Body of pancreas (tissue), 4 donors: ENCODE measurements at regions not wholly inside any gene's neighbourhood (a gene's known extent, or its start where the extent isn't known, plus 50 kb on each side); places are given as distances from the start of the nearest gene placed in this dataset.
A peak's percentile ranks its signal among the peaks of the same experiment; 100 is the strongest.

Experiments
- ATAC-seq: fragments of 150-250 bp; one replicate; pipeline ENCODE4 v1.9.1; 2016
- DNase-seq, 4 donors: peaks; one replicate each; pipeline ENCODE4 v3.0.0-alpha.2; 2019
- H3K27ac ChIP-seq, 4 donors: fragments of 200-600 bp; sonication (generic); 1 replicate in 3 of 4; 2 replicates in 1 of 4; pipeline versions ENCODE4 v1.5.1 to v1.6.1; 2016 to 2019; ENCODE audit warnings: mild to moderate bottlenecking in 1 of 4, mixed read lengths in 1 of 4, moderate library complexity in 1 of 4
- H3K27me3 ChIP-seq, 2 donors: fragments of 200-600 bp; sonication (generic); one replicate each; pipeline ENCODE4 v1.6.0; 2016; ENCODE audit warnings: mild to moderate bottlenecking in 1 of 2
- H3K36me3 ChIP-seq, 2 donors: fragments of 200-600 bp; sonication (generic); replicated peaks in 1 of 2; 2 replicates each; pipeline ENCODE4 v1.5.1; 2016; ENCODE audit warnings: low read depth in 2 of 2; ENCODE audit not compliant: insufficient read depth in 1 of 2
- H3K4me1 ChIP-seq: fragments of 200-600 bp; sonication (generic); one replicate; pipeline ENCODE4 v1.6.0; 2016
- H3K4me3 ChIP-seq, 2 donors: fragments of 200-600 bp; sonication (generic); 1 replicate in 1 of 2; 2 replicates in 1 of 2; pipeline ENCODE4 v1.5.1; 2016 to 2019
- H3K9me3 ChIP-seq, 3 donors: fragments of 200-600 bp; sonication (generic); 1 replicate in 2 of 3; 2 replicates in 1 of 3; pipeline ENCODE4 v1.5.1; 2016
- CTCF ChIP-seq, 7 experiments: fragments of 450-650 bp in 4 of 7; fragments of 200-600 bp in 3 of 7; sonication (generic) in 3 of 7; IDR thresholded peaks; one replicate each; pipeline ENCODE4 v1.5.1; 2016 to 2019; ENCODE audit warnings: antibody characterized with exemption in 7 of 7
- POLR2A ChIP-seq, 3 donors: fragments of 450-650 bp; IDR thresholded peaks; one replicate each; pipeline ENCODE4 v1.6.1; 2016; ENCODE audit warnings: antibody characterized with exemption in 3 of 3, mild to moderate bottlenecking in 2 of 3
- WGBS, 2 donors: methylation state at CpG; one replicate each; pipeline ENCODE4 v1.1.5; 2017; 5-methylcytosine and 5-hydroxymethylcytosine counted together
- intact Hi-C: fragments of 100-400 bp; cut with DNase I; formaldehyde crosslinking; loops from one replicate; pipeline ENCODE4 v1.15.1; 2023

- no peak for TF ChIP-seq CTCF (IDR thresholded peaks at IDR 0.05)
- TF ChIP-seq POLR2A (IDR thresholded peaks at IDR 0.05) = no peak
- ATAC-seq (no peak), DNase-seq (no peak)
- peaks cover 18% of the 10 kb centered on the region for H3K4me1 ChIP-seq
- H3K36me3 ChIP-seq = no peaks in the 10 kb centered on the region
- H3K9me3 ChIP-seq = no peaks in the 10 kb centered on the region
- intact Hi-C loops = no loop called here
- no peak overlapping the region for H3K4me3 ChIP-seq
- no peak overlapping the region for H3K27ac ChIP-seq
- 74 to 81% methylated on average over 13 of the region's 13 CpGs for WGBS, 2 donors
- no peaks in the 10 kb centered on the region for H3K27me3 ChIP-seq
Observed at GRCh38 chr2:120622159-120622869, 113.4 kb upstream of the GLI2 start.

DNA sequence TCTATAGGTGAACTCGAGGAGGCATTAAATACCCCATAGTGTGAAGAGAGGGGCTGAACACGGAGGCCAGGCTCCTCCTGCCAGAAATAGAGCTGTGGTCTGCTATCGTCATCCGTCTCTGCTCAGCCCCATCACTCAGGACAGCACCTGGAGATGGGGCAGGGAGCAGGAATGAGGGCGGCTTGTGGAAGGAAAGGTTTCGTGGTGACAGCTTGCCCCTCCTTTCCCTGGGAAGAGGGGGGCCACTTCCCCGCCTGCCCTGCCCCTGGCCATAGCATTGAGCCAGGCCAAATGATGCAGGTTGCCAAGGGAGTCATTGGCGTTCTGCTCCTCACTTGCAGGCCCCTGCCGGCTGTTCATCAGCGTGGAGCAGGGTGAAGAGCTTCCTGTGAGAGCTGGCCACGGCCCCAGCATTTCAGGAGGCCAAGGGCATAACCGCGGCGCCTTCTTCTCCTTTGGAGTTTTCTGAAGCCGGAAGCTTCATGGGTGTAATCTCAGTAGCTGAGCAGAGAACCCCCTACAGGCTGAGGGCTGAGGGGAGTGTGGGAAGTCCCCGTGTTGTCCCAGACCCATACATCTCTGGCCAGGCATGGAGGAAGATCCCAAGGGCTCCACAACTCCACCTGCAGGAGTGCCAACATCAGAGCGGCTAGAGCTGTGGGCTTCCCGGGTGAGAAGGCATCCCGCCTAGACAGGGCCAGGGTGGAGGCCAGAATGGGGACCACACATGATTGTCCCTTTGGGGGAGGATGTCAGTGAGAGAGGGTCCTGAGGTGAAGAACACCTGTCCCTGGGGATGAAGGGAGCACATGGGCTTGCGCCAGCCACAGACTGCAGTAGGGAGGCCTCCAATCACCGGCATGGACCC, 112.5 kb upstream of the GLI2 start:
- 80 to 84% methylated on average over 12 to 19 of the region's 21 CpGs for WGBS, 2 donors
- Histone ChIP-seq H3K4me1 (peaks cover 18% of the 10 kb centered on the region), H3K36me3 (no peaks in the 10 kb centered on the region), H3K9me3 (no peaks in the 10 kb centered on the region), H3K4me3 (no peak overlapping the region), H3K27ac (no peak overlapping the region), H3K27me3 (no peaks in the 10 kb centered on the region)
- peak in 1 of 4 donors; percentile 7 for DNase-seq
- ATAC-seq = no peak
- intact Hi-C loops = no loop called here
- TF ChIP-seq CTCF (IDR thresholded peaks at IDR 0.05) (no peak), POLR2A (IDR thresholded peaks at IDR 0.05) (no peak)

GRCh38 chr2:120624061-120624737, 111.5 kb upstream of the GLI2 start:
- H3K9me3 ChIP-seq = no peaks in the 10 kb centered on the region
- no peak overlapping the region for H3K4me3 ChIP-seq
- intact Hi-C loops = no loop called here
- 57 to 91% methylated on average over 4 to 8 of the region's 8 CpGs for WGBS, 2 donors
- H3K4me1 ChIP-seq = peaks cover 18% of the 10 kb centered on the region
- ATAC-seq (no peak), DNase-seq (peak in 1 of 4 donors; percentile 11)
- no peak overlapping the region for H3K27ac ChIP-seq
- no peaks in the 10 kb centered on the region for H3K27me3 ChIP-seq
- H3K36me3 ChIP-seq = no peaks in the 10 kb centered on the region
- TF ChIP-seq POLR2A (IDR thresholded peaks at IDR 0.05) (no peak), CTCF (IDR thresholded peaks at IDR 0.05) (no peak)

DNA sequence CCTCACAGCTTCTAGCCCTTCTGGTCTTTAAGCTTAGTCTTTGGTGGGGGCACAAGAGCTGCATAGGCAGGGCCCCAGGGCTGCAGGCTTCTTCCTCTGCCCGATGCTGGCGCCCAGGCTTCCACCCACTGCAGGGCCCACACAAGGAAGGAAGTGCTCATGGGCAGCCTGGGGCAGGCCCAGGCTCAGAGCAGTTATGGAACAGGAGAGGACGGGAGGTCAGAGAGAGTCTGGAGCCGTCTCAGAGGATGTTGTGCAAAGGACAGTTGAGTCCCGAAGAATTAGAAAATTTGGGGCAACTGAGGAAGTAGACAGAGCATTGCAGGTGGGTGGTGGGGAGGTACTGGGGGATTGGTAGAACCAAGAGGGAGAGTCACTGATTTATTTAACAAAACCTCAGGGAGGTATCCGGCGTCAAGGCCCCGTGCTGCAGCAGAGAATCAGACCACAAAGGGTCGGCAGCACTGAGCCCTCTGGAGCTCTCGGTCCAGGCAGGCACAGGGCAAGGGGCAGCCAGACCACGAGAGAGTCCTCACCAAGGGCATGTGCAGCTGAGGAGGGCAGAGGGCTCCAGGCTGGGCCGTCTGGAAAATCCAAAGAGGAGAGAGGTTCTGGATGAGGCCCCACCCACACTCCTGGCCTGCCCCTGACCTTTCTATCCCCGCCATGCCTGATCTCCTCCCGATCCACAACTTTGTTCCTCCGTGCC, 110.8 kb upstream of the GLI2 start:
- no peaks in the 10 kb centered on the region for H3K9me3 ChIP-seq
- no peaks in the 10 kb centered on the region for H3K36me3 ChIP-seq
- no peak overlapping the region for H3K4me3 ChIP-seq
- H3K27ac ChIP-seq = peak overlapping the region in 2 of 4 donors; percentile 64 to 70
- TF ChIP-seq POLR2A (IDR thresholded peaks at IDR 0.05) = no peak
- no peak for TF ChIP-seq CTCF (IDR thresholded peaks at IDR 0.05)
- no peak for ATAC-seq
- no peaks in the 10 kb centered on the region for H3K27me3 ChIP-seq
- 73 to 76% methylated on average over 13 to 15 of the region's 15 CpGs for WGBS, 2 donors
- peak in 1 of 4 donors; percentile 6 for DNase-seq
- peaks cover 18% of the 10 kb centered on the region for H3K4me1 ChIP-seq
- intact Hi-C loops = no loop called here
